ENCODE measurements at regions not wholly inside any gene's neighbourhood (a gene's known extent, or its start where the extent isn't known, plus 50 kb on each side); places are given as distances from the start of the nearest gene placed in this dataset.

DNA sequence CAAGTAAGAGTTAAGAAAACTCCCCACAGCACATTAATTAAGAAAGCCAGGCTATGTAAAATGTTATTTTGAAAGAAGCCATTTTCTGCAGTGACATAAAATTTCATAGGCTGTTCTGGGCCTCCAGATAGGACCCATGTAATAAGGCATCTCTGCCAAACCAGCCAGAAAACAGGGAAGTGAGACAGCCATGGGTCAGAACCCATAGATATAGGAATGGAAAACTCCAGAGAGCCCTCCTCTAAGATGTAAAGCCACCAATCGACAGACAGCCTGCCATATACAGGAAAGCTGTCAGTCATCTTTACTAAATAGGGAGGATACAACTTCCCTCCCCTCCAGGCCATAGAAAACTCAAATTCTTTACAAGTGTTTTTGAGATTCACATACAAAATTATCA is 493.3 kb downstream of the COG6 start:
- no peak for DNase-seq (ENCODE audit: low spot score)
- H3K4me1 Mint-ChIP-seq: peaks cover 15% of the 10 kb centered on the region
- no peaks in the 10 kb centered on the region for H3K27me3 ChIP-seq (ENCODE audit: insufficient read depth)

More for the DNA sequence above, 493.3 kb downstream of the COG6 start:
- H3K27me3 Mint-ChIP-seq (ENCODE audit: insufficient read depth, low read depth, poor library complexity): no peaks in the 10 kb centered on the region
- no peaks in the 10 kb centered on the region for H3K4me1 ChIP-seq (ENCODE audit: insufficient read depth)
- H3K79me2 ChIP-seq (replicated peaks; ENCODE audit: insufficient read depth): no peaks in the 10 kb centered on the region
- no peak overlapping the region for H3K4me3 ChIP-seq
- no peak overlapping the region for H3K27ac Mint-ChIP-seq
- no peaks in the 10 kb centered on the region for H4K20me1 ChIP-seq (replicated peaks; ENCODE audit: insufficient read depth)
- peaks cover 14% of the 10 kb centered on the region; the same call in 1 of the 2 replicates for H3K9me2 ChIP-seq (ENCODE audit: insufficient read depth)
- no peaks in the 10 kb centered on the region for H3K36me3 ChIP-seq (ENCODE audit: insufficient read depth)
- ATAC-seq: no peak
- no peaks in the 10 kb centered on the region for H3K9me3 Mint-ChIP-seq
- H3K4me2 ChIP-seq: no peak overlapping the region
- H3K36me3 Mint-ChIP-seq (ENCODE audit: low read depth): no peaks in the 10 kb centered on the region
- H3F3A ChIP-seq (replicated peaks; ENCODE audit: low read depth): no peaks in the 10 kb centered on the region
- TF ChIP-seq EZH2 (IDR thresholded peaks at IDR 0.05; ENCODE audit: low read depth, unreplicated experiment): no peak
- TF ChIP-seq, protein P1, sequence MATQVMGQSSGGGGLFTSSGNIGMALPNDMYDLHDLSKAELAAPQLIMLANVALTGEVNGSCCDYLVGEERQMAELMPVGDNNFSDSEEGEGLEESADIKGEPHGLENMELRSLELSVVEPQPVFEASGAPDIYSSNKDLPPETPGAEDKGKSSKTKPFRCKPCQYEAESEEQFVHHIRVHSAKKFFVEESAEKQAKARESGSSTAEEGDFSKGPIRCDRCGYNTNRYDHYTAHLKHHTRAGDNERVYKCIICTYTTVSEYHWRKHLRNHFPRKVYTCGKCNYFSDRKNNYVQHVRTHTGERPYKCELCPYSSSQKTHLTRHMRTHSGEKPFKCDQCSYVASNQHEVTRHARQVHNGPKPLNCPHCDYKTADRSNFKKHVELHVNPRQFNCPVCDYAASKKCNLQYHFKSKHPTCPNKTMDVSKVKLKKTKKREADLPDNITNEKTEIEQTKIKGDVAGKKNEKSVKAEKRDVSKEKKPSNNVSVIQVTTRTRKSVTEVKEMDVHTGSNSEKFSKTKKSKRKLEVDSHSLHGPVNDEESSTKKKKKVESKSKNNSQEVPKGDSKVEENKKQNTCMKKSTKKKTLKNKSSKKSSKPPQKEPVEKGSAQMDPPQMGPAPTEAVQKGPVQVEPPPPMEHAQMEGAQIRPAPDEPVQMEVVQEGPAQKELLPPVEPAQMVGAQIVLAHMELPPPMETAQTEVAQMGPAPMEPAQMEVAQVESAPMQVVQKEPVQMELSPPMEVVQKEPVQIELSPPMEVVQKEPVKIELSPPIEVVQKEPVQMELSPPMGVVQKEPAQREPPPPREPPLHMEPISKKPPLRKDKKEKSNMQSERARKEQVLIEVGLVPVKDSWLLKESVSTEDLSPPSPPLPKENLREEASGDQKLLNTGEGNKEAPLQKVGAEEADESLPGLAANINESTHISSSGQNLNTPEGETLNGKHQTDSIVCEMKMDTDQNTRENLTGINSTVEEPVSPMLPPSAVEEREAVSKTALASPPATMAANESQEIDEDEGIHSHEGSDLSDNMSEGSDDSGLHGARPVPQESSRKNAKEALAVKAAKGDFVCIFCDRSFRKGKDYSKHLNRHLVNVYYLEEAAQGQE (IDR thresholded peaks at IDR 0.05; ENCODE audit: unreplicated experiment): no peak
- TF ChIP-seq ZNF331 (CRISPR knock-in tag; IDR thresholded peaks at IDR 0.05; ENCODE audit: low read depth): no peak
- TF ChIP-seq, protein P2, sequence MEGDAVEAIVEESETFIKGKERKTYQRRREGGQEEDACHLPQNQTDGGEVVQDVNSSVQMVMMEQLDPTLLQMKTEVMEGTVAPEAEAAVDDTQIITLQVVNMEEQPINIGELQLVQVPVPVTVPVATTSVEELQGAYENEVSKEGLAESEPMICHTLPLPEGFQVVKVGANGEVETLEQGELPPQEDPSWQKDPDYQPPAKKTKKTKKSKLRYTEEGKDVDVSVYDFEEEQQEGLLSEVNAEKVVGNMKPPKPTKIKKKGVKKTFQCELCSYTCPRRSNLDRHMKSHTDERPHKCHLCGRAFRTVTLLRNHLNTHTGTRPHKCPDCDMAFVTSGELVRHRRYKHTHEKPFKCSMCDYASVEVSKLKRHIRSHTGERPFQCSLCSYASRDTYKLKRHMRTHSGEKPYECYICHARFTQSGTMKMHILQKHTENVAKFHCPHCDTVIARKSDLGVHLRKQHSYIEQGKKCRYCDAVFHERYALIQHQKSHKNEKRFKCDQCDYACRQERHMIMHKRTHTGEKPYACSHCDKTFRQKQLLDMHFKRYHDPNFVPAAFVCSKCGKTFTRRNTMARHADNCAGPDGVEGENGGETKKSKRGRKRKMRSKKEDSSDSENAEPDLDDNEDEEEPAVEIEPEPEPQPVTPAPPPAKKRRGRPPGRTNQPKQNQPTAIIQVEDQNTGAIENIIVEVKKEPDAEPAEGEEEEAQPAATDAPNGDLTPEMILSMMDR (conservative IDR thresholded peaks at IDR 0.05; ENCODE audit: low read depth in 2 of 2): no peak
- no peak for TF ChIP-seq POLR2AphosphoS5 (IDR thresholded peaks at IDR 0.05; ENCODE audit: low read depth)
- no peak for TF ChIP-seq CREB1 (CRISPR knock-in tag; IDR thresholded peaks at IDR 0.05; ENCODE audit: low read depth)
- TF ChIP-seq EZH2phosphoT487 (IDR thresholded peaks at IDR 0.05; ENCODE audit: unreplicated experiment): no peak
- no peak for TF ChIP-seq NANOG (IDR thresholded peaks at IDR 0.05; ENCODE audit: borderline replicate concordance)
- TF ChIP-seq ZNF114 (CRISPR knock-in tag; IDR thresholded peaks at IDR 0.05): no peak
- no peak for TF ChIP-seq STAT1 (IDR thresholded peaks at IDR 0.05; ENCODE audit: unreplicated experiment)
- no peak for TF ChIP-seq JUNB (IDR thresholded peaks at IDR 0.05; ENCODE audit: unreplicated experiment)
- TF ChIP-seq, protein P3, sequence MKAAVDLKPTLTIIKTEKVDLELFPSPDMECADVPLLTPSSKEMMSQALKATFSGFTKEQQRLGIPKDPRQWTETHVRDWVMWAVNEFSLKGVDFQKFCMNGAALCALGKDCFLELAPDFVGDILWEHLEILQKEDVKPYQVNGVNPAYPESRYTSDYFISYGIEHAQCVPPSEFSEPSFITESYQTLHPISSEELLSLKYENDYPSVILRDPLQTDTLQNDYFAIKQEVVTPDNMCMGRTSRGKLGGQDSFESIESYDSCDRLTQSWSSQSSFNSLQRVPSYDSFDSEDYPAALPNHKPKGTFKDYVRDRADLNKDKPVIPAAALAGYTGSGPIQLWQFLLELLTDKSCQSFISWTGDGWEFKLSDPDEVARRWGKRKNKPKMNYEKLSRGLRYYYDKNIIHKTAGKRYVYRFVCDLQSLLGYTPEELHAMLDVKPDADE (IDR thresholded peaks at IDR 0.05): no peak
- TF ChIP-seq, protein P4, sequence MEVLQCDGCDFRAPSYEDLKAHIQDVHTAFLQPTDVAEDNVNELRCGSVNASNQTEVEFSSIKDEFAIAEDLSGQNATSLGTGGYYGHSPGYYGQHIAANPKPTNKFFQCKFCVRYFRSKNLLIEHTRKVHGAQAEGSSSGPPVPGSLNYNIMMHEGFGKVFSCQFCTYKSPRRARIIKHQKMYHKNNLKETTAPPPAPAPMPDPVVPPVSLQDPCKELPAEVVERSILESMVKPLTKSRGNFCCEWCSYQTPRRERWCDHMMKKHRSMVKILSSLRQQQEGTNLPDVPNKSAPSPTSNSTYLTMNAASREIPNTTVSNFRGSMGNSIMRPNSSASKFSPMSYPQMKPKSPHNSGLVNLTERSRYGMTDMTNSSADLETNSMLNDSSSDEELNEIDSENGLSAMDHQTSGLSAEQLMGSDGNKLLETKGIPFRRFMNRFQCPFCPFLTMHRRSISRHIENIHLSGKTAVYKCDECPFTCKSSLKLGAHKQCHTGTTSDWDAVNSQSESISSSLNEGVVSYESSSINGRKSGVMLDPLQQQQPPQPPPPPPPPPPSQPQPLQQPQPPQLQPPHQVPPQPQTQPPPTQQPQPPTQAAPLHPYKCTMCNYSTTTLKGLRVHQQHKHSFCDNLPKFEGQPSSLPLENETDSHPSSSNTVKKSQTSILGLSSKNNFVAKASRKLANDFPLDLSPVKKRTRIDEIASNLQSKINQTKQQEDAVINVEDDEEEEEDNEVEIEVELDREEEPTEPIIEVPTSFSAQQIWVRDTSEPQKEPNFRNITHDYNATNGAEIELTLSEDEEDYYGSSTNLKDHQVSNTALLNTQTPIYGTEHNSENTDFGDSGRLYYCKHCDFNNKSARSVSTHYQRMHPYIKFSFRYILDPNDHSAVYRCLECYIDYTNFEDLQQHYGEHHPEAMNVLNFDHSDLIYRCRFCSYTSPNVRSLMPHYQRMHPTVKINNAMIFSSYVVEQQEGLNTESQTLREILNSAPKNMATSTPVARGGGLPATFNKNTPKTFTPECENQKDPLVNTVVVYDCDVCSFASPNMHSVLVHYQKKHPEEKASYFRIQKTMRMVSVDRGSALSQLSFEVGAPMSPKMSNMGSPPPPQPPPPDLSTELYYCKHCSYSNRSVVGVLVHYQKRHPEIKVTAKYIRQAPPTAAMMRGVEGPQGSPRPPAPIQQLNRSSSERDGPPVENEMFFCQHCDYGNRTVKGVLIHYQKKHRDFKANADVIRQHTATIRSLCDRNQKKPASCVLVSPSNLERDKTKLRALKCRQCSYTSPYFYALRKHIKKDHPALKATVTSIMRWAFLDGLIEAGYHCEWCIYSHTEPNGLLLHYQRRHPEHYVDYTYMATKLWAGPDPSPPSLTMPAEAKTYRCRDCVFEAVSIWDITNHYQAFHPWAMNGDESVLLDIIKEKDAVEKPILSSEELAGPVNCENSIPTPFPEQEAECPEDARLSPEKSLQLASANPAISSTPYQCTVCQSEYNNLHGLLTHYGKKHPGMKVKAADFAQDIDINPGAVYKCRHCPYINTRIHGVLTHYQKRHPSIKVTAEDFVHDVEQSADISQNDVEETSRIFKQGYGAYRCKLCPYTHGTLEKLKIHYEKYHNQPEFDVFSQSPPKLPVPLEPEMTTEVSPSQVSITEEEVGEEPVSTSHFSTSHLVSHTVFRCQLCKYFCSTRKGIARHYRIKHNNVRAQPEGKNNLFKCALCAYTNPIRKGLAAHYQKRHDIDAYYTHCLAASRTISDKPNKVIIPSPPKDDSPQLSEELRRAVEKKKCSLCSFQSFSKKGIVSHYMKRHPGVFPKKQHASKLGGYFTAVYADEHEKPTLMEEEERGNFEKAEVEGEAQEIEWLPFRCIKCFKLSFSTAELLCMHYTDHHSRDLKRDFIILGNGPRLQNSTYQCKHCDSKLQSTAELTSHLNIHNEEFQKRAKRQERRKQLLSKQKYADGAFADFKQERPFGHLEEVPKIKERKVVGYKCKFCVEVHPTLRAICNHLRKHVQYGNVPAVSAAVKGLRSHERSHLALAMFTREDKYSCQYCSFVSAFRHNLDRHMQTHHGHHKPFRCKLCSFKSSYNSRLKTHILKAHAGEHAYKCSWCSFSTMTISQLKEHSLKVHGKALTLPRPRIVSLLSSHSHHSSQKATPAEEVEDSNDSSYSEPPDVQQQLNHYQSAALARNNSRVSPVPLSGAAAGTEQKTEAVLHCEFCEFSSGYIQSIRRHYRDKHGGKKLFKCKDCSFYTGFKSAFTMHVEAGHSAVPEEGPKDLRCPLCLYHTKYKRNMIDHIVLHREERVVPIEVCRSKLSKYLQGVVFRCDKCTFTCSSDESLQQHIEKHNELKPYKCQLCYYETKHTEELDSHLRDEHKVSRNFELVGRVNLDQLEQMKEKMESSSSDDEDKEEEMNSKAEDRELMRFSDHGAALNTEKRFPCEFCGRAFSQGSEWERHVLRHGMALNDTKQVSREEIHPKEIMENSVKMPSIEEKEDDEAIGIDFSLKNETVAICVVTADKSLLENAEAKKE (CRISPR knock-in tag; IDR thresholded peaks at IDR 0.05): no peak
- H3K27ac ChIP-seq (ENCODE audit: low read depth): no peak overlapping the region
- H2AFZ ChIP-seq: no peak overlapping the region
- no peak overlapping the region for H3K4me3 Mint-ChIP-seq

Measured in GM23338 (cell line).